Osteoblast (primary cell): ENCODE measurements at regions not wholly inside any gene's neighbourhood (a gene's known extent, or its start where the extent isn't known, plus 50 kb on each side); places are given as distances from the start of the nearest gene placed in this dataset.

Experiments used
- DNase-seq: peaks from one replicate; pipeline ENCODE4 v3.0.0; 2011; ENCODE audit warnings: low spot score, mixed read lengths; ENCODE audit not compliant: insufficient read length; ENCODE audit errors: missing footprints
- H2AFZ ChIP-seq: 2 replicates; pipeline ENCODE4 v1.6.0; 2011; ENCODE audit warnings: mild to moderate bottlenecking, low read length
- H3K27ac ChIP-seq: 2 replicates; pipeline ENCODE4 v1.5.1; 2011; ENCODE audit warnings: mild to moderate bottlenecking, low read depth, low read length, moderate library complexity
- H3K27me3 ChIP-seq: 2 replicates; pipeline ENCODE4 v1.6.0; 2012; ENCODE audit warnings: mild to moderate bottlenecking, control low read depth, inconsistent platforms, low read length, moderate library complexity; ENCODE audit not compliant: insufficient read depth
- H3K36me3 ChIP-seq: 2 replicates; pipeline ENCODE4 v1.5.1; 2011; ENCODE audit warnings: mild to moderate bottlenecking, low read length, control low read depth, moderate library complexity; ENCODE audit not compliant: insufficient read depth
- H3K4me1 ChIP-seq: 2 replicates; pipeline ENCODE4 v1.5.1; 2011; ENCODE audit warnings: mild to moderate bottlenecking, low read length, control low read depth, moderate library complexity; ENCODE audit not compliant: insufficient read depth
- H3K4me2 ChIP-seq: 2 replicates; pipeline ENCODE4 v1.6.0; 2011; ENCODE audit warnings: mild to moderate bottlenecking, low read length; ENCODE audit not compliant: insufficient read depth
- H3K4me3 ChIP-seq: fragments of 200-600 bp; sonication (generic); 3 replicates; pipeline ENCODE4 v1.5.1; 2012; ENCODE audit warnings: mild to moderate bottlenecking, low read length, inconsistent platforms; ENCODE audit not compliant: insufficient read depth
- H3K79me2 ChIP-seq: 2 replicates; pipeline ENCODE4 v1.6.0; 2012; ENCODE audit warnings: mild to moderate bottlenecking, low read length, control low read depth, inconsistent platforms; ENCODE audit not compliant: insufficient read depth
- H3K9me3 ChIP-seq: 2 replicates; pipeline ENCODE4 v1.5.1; 2011; ENCODE audit warnings: low read depth, low read length, control low read depth
- H4K20me1 ChIP-seq: 2 replicates; pipeline ENCODE4 v1.6.0; 2012; ENCODE audit warnings: mild to moderate bottlenecking, low read length, control low read depth; ENCODE audit not compliant: insufficient read depth
- CTCF ChIP-seq: IDR thresholded peaks from 2 replicates; pipeline ENCODE4 v1.5.1; 2011; ENCODE audit warnings: mild to moderate bottlenecking, low read depth, low read length, moderate library complexity; ENCODE audit errors: extremely low read depth

- Histone ChIP-seq H4K20me1 (no peaks in the 10 kb centered on the region), H3K4me2 (no peak overlapping the region), H3K36me3 (no peaks in the 10 kb centered on the region), H3K79me2 (no peaks in the 10 kb centered on the region), H3K4me3 (no peak overlapping the region), H3K4me1 (peaks cover 37% of the 10 kb centered on the region), H3K9me3 (no peaks in the 10 kb centered on the region), H2AFZ (no peak overlapping the region), H3K27ac (no peak overlapping the region), H3K27me3 (no peaks in the 10 kb centered on the region)
- DNase-seq, result no peak
- no peak for TF ChIP-seq CTCF
Observed at GRCh38 chr4:125393825-125394224, 79.1 kb downstream of the FAT4 start.

- no peak overlapping the region for H3K4me2 ChIP-seq
Observed at GRCh38 chr4:125397226-125397625, 82.5 kb downstream of the FAT4 start.

GRCh38 chr4:125398263-125399002, 83.7 kb downstream of the FAT4 start:
- H3K36me3 ChIP-seq, result no peaks in the 10 kb centered on the region
- H3K79me2 ChIP-seq, result no peaks in the 10 kb centered on the region
- DNase-seq, result no peak
- H4K20me1 ChIP-seq, result no peaks in the 10 kb centered on the region
- no peaks in the 10 kb centered on the region for H3K27me3 ChIP-seq
- no peak overlapping the region for H2AFZ ChIP-seq
- no peak overlapping the region for H3K4me3 ChIP-seq
- no peak for TF ChIP-seq CTCF
- peaks cover 9% of the 10 kb centered on the region for H3K4me1 ChIP-seq
- H3K27ac ChIP-seq, result no peak overlapping the region
- no peaks in the 10 kb centered on the region for H3K9me3 ChIP-seq
- H3K4me2 ChIP-seq, result peak overlapping the region; percentile 15

More at GRCh38 chr4:125397226-125397625, 82.5 kb downstream of the FAT4 start:
- peak overlapping the region; percentile 24 for H2AFZ ChIP-seq
- no peaks in the 10 kb centered on the region for H4K20me1 ChIP-seq
- H3K27ac ChIP-seq, result no peak overlapping the region
- peaks cover 18% of the 10 kb centered on the region for H3K4me1 ChIP-seq
- no peaks in the 10 kb centered on the region for H3K9me3 ChIP-seq
- H3K79me2 ChIP-seq, result no peaks in the 10 kb centered on the region
- no peak for DNase-seq
- no peak for TF ChIP-seq CTCF
- no peaks in the 10 kb centered on the region for H3K27me3 ChIP-seq
- H3K4me3 ChIP-seq, result no peak overlapping the region
- no peaks in the 10 kb centered on the region for H3K36me3 ChIP-seq

- H3K4me1 ChIP-seq, result peaks cover 2% of the 10 kb centered on the region
- no peak overlapping the region for H3K4me3 ChIP-seq
- no peak overlapping the region for H3K27ac ChIP-seq
- no peak for DNase-seq
- H3K36me3 ChIP-seq, result no peaks in the 10 kb centered on the region
- H4K20me1 ChIP-seq, result no peaks in the 10 kb centered on the region
- H2AFZ ChIP-seq, result no peak overlapping the region
- no peak overlapping the region for H3K4me2 ChIP-seq
- H3K9me3 ChIP-seq, result no peaks in the 10 kb centered on the region
- no peak for TF ChIP-seq CTCF
- no peaks in the 10 kb centered on the region for H3K27me3 ChIP-seq
- no peaks in the 10 kb centered on the region for H3K79me2 ChIP-seq
Observed at GRCh38 chr4:125400756-125401155, 86.0 kb downstream of the FAT4 start.
